Neuron (in vitro differentiated cells): ENCODE measurements at regions not wholly inside any gene's neighbourhood (a gene's known extent, or its start where the extent isn't known, plus 50 kb on each side); places are given as distances from the start of the nearest gene placed in this dataset.

Source experiments
- H2AFZ ChIP-seq: one replicate; pipeline ENCODE4 v1.6.1; 2013; ENCODE audit warnings: low read depth, mild to moderate bottlenecking, inconsistent platforms, low read length, moderate library complexity
- H3K27me3 ChIP-seq: one replicate; pipeline ENCODE4 v1.6.1; 2013; ENCODE audit warnings: low read length; ENCODE audit not compliant: insufficient read depth
- H3K36me3 ChIP-seq: one replicate; pipeline ENCODE4 v1.6.1; 2013; ENCODE audit warnings: low read length; ENCODE audit not compliant: insufficient read depth
- H3K4me1 ChIP-seq: one replicate; pipeline ENCODE4 v1.6.1; 2013; ENCODE audit warnings: low read length; ENCODE audit not compliant: insufficient read depth
- H3K4me3 ChIP-seq: 2 replicates; pipeline ENCODE4 v1.5.1; 2013; ENCODE audit warnings: mild to moderate bottlenecking, low read length, moderate library complexity
- H3K9me3 ChIP-seq: one replicate; pipeline ENCODE4 v1.6.1; 2013; ENCODE audit warnings: low read length

DNA sequence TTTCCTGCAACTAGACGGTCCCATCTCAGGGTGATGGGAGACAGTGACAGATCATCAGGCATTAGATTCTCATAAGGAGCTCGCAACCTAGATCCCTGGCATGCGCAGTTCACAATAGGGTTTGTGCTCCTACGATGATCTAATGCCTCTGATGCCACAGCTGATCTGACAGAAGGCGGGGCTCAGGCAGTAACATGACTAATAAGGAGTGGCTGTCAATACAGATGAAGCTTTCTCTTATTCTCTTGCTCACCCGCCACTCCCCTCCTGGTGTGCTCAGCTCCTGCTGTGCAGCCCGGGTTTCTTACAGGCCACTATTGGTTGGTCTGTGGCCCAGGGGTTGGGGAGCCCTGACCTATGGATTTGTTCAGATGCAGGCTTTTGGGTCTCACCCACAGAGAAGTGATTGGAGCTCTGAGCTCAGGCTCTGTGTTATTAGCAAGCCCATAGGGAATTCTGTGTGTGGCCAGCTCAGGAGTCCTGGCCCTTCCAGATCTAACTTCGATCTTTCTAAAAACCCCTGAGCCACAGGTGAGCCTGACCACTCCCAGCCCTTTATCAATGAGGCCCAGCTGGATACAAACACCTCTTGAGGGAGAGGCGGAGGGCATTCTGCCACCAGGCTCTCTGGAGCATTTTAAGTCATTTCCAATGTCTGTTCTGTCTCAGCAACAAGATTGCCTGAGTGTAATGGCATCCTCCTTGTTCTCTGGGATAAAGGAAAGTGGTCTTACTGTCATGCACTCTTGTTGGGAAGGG is 351.8 kb downstream of the BUD13 start:
- Histone ChIP-seq H3K4me3 (no peak overlapping the region), H3K27me3 (no peaks in the 10 kb centered on the region), H3K9me3 (no peaks in the 10 kb centered on the region), H3K36me3 (no peaks in the 10 kb centered on the region), H3K4me1 (no peaks in the 10 kb centered on the region), H2AFZ (no peak overlapping the region)

DNA sequence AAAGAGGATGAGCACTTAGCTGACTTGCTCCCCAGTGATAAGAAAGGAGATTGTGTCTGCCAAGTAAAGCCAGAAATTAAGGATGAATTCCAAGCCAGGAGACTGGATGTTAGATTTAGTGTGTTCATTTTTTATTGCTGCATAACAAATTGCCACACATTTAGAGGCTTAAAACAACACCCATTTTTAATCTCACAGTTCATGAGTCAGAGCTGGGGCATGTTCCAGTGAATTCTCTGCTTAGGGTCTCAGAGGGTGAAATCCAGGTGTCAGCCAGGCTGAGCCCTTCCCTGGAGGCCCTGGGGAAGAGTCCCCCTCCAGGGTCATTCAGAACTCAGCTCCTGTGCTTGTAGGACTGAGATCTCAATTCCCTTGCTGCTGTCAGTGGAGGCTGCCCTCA is 352.8 kb downstream of the BUD13 start:
- Histone ChIP-seq H2AFZ (no peak overlapping the region), H3K4me1 (peaks cover 9% of the 10 kb centered on the region), H3K36me3 (no peaks in the 10 kb centered on the region), H3K27me3 (no peaks in the 10 kb centered on the region), H3K9me3 (no peaks in the 10 kb centered on the region), H3K4me3 (no peak overlapping the region)

DNA sequence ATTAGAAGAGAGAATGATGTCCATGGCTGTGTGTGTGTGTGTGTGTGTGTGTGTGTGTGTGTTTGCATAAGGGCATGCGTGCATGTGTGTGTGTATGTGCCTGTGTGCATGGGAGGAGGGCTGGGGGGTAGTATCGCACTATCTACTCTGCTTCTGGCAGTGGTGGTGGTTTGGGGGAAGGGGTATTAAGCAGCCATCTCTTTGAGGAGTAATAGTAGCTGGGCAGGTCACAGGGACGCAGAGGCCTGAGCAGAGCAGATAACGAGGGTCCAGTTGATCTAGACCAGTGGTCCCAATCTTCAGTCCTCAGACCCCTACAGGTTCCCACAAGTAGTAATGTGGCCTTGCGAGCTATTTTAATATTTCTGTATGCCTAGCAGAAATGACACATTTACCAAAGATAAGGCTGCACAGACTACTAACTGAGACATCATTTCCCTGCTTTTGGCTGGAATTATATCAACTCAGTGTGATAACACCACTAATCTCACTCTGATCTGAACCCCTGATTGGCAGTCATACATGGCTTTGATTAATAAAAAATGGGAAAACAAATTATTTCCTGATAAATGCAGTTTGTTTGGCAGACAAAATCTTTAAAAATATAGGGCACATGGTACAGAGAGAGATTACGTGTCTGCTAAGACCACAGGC is 354.3 kb downstream of the BUD13 start:
- H3K27me3 ChIP-seq, result no peaks in the 10 kb centered on the region
- H2AFZ ChIP-seq, result no peak overlapping the region
- H3K36me3 ChIP-seq, result no peaks in the 10 kb centered on the region
- H3K9me3 ChIP-seq, result no peaks in the 10 kb centered on the region
- H3K4me3 ChIP-seq, result no peak overlapping the region
- H3K4me1 ChIP-seq, result peaks cover 17% of the 10 kb centered on the region

DNA sequence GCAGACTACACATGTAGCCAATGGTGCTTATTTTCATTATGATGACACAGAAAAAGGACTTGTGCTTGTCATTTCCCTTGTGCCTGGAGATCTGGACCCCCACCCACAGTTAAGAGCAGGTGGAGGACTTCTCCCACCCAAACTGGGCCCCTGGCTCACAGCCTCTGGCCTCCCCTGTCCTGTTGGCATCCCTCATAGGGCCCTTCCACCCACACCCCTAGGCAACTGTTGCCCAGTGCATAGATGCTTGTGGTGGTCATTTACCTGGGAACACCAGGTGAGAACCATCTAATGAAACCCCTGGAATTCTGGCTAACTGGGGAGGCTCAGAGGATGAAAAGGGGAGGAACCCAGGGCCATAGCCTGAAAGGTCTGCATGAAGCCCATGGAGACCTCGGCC is 355.9 kb downstream of the BUD13 start:
- Histone ChIP-seq H3K4me3 (no peak overlapping the region), H3K36me3 (no peaks in the 10 kb centered on the region), H2AFZ (no peak overlapping the region), H3K9me3 (no peaks in the 10 kb centered on the region), H3K27me3 (no peaks in the 10 kb centered on the region), H3K4me1 (peaks cover 17% of the 10 kb centered on the region)

DNA sequence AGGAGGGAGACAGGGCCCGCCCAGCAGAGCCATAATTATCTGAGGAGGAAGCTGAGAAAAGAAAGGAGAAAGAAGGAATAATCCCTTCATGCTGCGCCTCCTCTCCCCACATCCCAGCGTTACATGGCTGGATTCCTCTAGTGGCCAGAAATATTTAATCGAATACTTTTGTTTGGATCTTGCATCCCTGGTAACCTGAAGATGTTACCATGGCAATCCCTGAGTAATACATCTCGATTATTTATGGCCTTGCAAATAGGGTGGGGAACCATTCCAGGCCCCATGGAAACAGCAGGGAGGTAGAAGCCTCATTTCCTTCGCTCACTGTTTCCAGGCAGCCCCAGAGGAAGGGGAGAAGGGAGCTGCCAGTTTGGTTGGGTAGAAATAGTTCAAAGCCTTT is 357.7 kb downstream of the BUD13 start:
- no peaks in the 10 kb centered on the region for H3K9me3 ChIP-seq
- H2AFZ ChIP-seq, result no peak overlapping the region
- H3K27me3 ChIP-seq, result no peaks in the 10 kb centered on the region
- no peak overlapping the region for H3K4me3 ChIP-seq
- peaks cover 17% of the 10 kb centered on the region for H3K4me1 ChIP-seq
- H3K36me3 ChIP-seq, result no peaks in the 10 kb centered on the region

DNA sequence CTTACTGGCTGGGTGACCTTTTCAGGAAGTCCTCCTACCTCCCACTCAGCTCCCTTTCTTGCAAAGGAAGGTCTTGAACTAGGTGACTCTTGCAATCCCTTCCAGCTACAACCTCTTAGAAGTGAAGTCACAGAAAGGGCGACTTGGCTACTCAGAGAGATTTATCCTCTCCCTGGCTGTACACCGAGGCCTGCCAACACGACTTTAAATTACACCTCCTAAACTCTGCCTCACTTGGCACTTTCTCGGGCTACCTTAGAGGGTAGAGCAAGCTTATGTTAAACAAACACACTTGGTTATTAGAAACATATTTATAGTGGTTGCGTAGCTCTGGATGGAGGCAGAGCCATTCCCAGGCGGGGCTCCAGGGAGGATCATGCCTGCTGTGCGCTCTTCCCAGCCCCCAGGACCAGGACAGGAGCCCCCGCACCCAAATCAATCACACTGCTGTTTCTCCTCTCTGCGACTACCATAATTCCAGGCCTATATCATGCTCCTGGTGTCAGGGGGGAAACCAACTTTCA is 358.4 kb downstream of the BUD13 start:
- no peaks in the 10 kb centered on the region for H3K27me3 ChIP-seq
- no peaks in the 10 kb centered on the region for H3K9me3 ChIP-seq
- H3K4me3 ChIP-seq, result no peak overlapping the region
- no peak overlapping the region for H2AFZ ChIP-seq
- H3K4me1 ChIP-seq, result peaks cover 17% of the 10 kb centered on the region
- no peaks in the 10 kb centered on the region for H3K36me3 ChIP-seq

DNA sequence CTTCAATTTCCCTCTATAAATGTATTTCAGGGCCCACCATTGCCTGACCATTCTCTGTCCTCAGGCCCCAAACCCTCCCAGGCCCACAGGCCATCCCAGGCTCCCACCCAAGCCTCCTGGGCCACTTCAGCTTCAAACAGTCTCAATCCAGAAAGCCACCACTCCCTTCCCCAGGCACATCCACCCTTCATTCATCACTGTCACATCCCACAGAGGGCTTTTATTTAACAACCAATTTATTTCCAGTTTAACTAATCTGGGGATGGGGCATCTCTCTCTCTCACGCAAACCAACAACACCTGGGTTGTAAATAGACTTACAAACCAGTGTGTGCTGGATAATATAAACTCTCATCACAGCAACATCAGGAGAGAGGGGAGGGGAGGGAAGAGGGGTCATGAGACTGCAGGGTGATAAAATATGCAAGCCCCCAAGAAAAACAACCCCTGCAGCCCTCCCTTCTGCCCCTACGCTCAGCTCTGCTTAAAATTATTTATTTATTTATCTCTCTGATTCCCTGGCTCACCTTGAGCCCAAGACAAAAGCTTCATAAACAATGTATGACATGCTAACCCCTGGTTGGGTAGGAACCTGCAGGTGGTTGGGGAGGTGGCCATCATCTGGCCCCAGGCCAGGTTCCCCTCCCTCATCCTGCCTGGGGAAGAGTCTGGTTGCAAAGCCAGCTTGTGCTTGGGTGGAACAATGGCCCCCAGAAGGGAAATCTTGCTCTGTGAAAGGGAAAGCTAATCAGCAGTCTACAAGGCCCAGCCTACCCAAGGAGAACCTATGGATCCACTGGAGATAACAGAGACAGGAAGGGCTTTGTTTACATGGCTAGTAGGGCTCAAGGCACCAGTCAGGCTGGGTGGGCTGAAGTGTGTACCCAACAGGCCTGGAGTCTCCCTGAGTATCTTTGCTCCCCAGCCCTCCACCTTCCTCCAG is 359.2 kb downstream of the BUD13 start:
- no peaks in the 10 kb centered on the region for H3K9me3 ChIP-seq
- H3K4me1 ChIP-seq, result peaks cover 17% of the 10 kb centered on the region
- H3K36me3 ChIP-seq, result no peaks in the 10 kb centered on the region
- no peak overlapping the region for H3K4me3 ChIP-seq
- no peak overlapping the region for H2AFZ ChIP-seq
- H3K27me3 ChIP-seq, result no peaks in the 10 kb centered on the region

DNA sequence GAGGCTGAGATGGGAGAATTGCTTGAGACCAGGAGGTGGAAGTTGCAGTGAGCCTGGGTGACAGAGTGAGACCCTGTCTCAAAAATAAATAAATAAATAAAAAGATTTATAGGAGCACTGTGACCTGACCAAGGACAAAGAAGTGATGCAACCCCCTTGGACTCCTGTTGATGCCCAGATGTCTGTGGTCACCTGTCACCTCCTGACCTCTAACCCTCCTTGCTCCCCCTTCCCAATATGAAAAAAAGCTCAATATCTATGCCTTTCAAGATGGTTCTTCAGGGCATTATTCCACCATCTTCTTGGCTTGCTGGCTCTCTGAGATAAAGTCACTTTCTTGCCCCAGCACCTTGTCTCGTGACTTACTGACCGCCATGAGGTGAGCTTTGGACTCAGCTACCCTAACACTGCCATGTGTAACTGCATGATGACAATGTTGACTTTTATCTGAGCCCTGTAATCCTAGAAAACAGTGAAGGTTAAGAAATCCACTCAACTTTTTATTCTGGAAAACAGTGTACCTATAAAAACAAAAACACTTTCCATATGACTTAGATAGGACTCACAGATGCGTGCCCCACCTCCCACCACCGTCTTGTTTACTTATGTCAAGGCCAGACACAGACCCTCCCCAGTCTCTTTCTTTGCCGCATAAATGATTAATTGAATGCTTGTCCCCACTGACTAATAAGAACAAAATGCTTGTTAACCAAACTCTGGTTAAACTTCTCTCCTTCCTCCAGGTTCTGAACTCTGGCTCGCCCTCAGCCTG is 360.5 kb downstream of the BUD13 start:
- Histone ChIP-seq H3K4me1 (peaks cover 17% of the 10 kb centered on the region), H2AFZ (no peak overlapping the region), H3K9me3 (no peaks in the 10 kb centered on the region), H3K36me3 (no peaks in the 10 kb centered on the region), H3K4me3 (no peak overlapping the region), H3K27me3 (no peaks in the 10 kb centered on the region)

DNA sequence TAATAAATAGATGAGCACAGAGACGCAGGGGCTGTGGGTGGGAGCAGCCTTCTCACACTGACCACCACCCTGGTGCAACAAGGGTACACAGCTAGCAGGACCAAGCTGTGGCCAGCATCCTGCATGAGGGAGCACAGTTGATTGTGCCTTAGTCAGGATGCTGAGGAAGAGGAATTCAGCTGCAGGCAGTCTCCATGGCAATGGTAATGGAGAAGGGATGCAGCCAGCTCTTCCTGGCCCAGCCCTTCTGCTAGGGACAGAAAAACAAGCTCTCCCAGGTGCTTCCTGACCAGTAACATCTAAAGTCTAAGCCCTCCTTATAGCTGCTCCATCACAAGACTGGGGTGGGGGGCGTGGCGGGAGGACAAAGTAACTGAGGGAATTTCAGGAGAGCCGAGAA is 363.5 kb downstream of the BUD13 start:
- Histone ChIP-seq H3K4me3 (no peak overlapping the region), H3K9me3 (no peaks in the 10 kb centered on the region), H3K4me1 (peaks cover under 1% of the 10 kb centered on the region), H3K36me3 (no peaks in the 10 kb centered on the region), H2AFZ (no peak overlapping the region), H3K27me3 (no peaks in the 10 kb centered on the region)

DNA sequence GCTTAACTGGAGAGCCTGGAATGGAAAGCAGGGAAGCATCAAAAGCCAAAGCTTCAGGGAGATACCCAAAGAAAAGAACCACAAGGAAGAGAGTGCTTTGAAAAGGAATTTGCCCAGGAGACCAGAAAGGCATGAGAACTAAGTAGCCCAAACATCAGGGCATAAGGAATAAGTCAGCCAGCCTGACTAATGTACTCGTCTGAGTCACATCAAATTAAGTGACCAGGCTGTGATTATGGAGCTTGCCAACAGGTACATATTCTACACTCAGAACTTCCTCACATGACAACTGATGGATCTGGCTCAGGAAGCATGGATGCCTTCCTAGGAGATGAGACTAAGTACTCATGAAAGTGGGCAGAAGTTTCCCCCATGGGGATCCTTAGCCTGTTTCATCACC is 366.7 kb downstream of the BUD13 start:
- Histone ChIP-seq H2AFZ (no peak overlapping the region), H3K4me1 (no peaks in the 10 kb centered on the region), H3K9me3 (no peaks in the 10 kb centered on the region), H3K36me3 (no peaks in the 10 kb centered on the region), H3K27me3 (no peaks in the 10 kb centered on the region), H3K4me3 (no peak overlapping the region)

DNA sequence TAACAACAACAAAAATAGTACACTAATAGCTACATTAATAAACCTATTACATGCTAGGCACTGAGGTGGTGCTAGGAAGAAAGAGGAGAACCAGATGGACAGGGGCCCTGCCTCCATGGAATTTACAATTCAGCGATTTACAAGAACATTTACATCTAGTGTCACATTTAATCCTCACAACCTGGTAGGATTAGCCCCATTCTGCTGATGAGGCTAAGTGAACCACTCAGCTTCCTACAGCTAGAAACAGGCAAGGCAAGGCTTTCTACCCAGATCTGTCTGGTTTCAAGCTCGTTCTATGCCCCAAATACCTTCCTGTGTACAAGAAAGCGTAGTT is 368.4 kb downstream of the BUD13 start:
- no peak overlapping the region for H2AFZ ChIP-seq
- H3K4me1 ChIP-seq, result no peaks in the 10 kb centered on the region
- H3K4me3 ChIP-seq, result no peak overlapping the region
- no peaks in the 10 kb centered on the region for H3K36me3 ChIP-seq
- H3K27me3 ChIP-seq, result no peaks in the 10 kb centered on the region
- H3K9me3 ChIP-seq, result no peaks in the 10 kb centered on the region

DNA sequence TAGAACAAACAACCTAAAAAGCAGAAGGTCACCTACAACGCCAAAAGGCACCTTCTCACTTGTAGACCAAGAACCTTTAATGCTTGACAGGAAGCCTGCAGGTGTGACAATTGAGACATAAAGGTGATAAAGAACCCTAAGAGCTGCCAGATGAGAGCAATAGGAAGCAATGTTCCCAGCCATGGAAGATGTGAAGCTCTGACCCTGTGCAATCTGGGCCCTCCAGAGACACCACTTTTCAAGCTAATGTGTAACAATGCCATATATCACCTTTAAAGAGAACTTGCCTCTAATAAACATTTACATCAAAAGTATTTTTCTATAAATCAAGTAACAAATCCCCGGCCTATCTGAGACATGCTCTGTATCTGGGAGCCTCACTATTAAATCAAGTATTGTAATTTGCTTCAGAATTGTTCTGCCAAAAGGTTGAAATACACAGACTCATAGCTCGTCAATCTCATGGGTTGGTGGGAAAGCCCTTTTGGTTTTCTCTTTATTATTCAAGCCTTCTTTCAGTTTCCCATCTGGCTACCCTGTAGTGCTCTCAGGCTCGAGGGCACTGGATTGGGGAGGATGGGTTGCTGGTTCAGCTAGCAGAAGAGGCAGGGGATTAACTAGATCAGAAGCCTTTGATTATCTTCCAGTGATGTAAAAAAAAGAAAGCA is 368.9 kb downstream of the BUD13 start:
- no peak overlapping the region for H3K4me3 ChIP-seq
- no peak overlapping the region for H2AFZ ChIP-seq
- no peaks in the 10 kb centered on the region for H3K27me3 ChIP-seq
- no peaks in the 10 kb centered on the region for H3K36me3 ChIP-seq
- H3K9me3 ChIP-seq, result no peaks in the 10 kb centered on the region
- H3K4me1 ChIP-seq, result no peaks in the 10 kb centered on the region
